IMR-90 (cell line): ENCODE measurements at regions not wholly inside any gene's neighbourhood (a gene's known extent, or its start where the extent isn't known, plus 50 kb on each side); places are given as distances from the start of the nearest gene placed in this dataset.

ENCODE experiments used
- MAFK ChIP-seq: IDR thresholded peaks from 2 replicates; pipeline ENCODE4 v1.6.1; 2012; ENCODE audit warnings: low read depth, low read length, improper control_type of control experiment
- POLR2A ChIP-seq: IDR thresholded peaks from 2 replicates; pipeline ENCODE4 v1.6.1; 2012; ENCODE audit warnings: mild to moderate bottlenecking, low read depth, low read length
- RCOR1 ChIP-seq: IDR thresholded peaks from 2 replicates; pipeline ENCODE4 v1.6.1; 2012; ENCODE audit warnings: mild to moderate bottlenecking, low read length, improper control_type of control experiment; ENCODE audit not compliant: insufficient replicate concordance
- RFX5 ChIP-seq: IDR thresholded peaks from 2 replicates; pipeline ENCODE4 v1.8.0; 2012; ENCODE audit warnings: low read depth, mild to moderate bottlenecking, low read length, moderate library complexity
- TF ChIP-seq, protein P1 (sequence below): conservative IDR thresholded peaks from 2 replicates; pipeline ENCODE4 v1.5.1; 2012; ENCODE audit warnings: mild to moderate bottlenecking, low read depth, low read length, improper control_type of control experiment
- TF ChIP-seq, protein P2 (sequence below): fragments of 150-350 bp; IDR thresholded peaks from 2 replicates; pipeline ENCODE4 v1.6.1; 2017; ENCODE audit warnings: mild to moderate bottlenecking, antibody characterized with exemption, low read length, low read depth

DNA sequence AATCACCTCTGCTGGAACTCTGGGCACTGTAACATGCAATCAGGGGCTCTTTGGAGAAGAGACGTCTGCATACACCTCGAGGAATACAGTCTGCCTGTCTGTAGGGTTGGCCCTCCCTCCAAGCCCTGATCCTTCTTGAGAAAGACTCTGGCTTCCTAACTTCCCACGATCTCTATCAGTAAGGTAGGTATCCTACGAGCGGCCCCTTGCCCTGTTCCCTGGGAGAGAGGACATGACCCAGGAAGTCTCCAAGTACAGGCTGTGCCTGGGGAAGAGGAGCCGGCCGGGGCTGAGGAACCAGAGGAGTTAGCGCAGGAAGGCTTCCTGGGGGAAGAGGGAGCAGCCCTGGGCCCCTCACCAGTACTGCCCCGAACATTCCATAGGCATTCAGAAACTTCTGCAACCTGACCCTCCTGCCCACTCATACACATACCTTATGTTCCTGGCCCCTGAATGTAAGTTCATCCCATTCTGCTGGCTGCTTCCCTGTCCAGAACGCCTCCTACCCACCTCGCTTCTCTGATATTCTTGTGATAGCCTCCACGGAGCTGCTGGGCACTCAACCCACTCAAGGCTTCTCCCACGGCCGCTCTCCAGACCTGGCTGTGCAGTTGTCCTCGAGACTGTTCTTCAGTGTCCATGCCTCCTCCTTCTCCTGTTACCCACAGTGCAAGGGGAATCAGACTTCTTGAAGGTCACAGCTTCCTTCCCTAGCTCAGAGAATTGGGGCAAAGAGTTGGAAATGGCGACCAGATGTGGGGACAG is 116.1 kb downstream of the CYP26B1 start:
- no peak for TF ChIP-seq RCOR1
- TF ChIP-seq POLR2A: no peak
- TF ChIP-seq, protein P1, sequence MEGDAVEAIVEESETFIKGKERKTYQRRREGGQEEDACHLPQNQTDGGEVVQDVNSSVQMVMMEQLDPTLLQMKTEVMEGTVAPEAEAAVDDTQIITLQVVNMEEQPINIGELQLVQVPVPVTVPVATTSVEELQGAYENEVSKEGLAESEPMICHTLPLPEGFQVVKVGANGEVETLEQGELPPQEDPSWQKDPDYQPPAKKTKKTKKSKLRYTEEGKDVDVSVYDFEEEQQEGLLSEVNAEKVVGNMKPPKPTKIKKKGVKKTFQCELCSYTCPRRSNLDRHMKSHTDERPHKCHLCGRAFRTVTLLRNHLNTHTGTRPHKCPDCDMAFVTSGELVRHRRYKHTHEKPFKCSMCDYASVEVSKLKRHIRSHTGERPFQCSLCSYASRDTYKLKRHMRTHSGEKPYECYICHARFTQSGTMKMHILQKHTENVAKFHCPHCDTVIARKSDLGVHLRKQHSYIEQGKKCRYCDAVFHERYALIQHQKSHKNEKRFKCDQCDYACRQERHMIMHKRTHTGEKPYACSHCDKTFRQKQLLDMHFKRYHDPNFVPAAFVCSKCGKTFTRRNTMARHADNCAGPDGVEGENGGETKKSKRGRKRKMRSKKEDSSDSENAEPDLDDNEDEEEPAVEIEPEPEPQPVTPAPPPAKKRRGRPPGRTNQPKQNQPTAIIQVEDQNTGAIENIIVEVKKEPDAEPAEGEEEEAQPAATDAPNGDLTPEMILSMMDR: no peak
- no peak for TF ChIP-seq MAFK
- TF ChIP-seq, protein P2, sequence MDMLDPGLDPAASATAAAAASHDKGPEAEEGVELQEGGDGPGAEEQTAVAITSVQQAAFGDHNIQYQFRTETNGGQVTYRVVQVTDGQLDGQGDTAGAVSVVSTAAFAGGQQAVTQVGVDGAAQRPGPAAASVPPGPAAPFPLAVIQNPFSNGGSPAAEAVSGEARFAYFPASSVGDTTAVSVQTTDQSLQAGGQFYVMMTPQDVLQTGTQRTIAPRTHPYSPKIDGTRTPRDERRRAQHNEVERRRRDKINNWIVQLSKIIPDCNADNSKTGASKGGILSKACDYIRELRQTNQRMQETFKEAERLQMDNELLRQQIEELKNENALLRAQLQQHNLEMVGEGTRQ: no peak
- no peak for TF ChIP-seq RFX5
